Neural progenitor cell (in vitro differentiated cells): ENCODE measurements at regions not wholly inside any gene's neighbourhood (a gene's known extent, or its start where the extent isn't known, plus 50 kb on each side); places are given as distances from the start of the nearest gene placed in this dataset.

Experiments
- DNase-seq: peaks from one replicate; pipeline ENCODE4 v3.0.0-alpha.2; 2016; ENCODE audit warnings: low spot score
- H2AFZ ChIP-seq: fragments of 200-600 bp; sonication (generic); replicated peaks from 2 replicates; pipeline ENCODE4 v1.6.1; 2016; ENCODE audit warnings: antibody characterized with exemption
- H3F3A ChIP-seq: fragments of 200-600 bp; sonication (generic); 2 replicates; pipeline ENCODE4 v1.6.1; 2016; ENCODE audit warnings: antibody characterized with exemption, low read depth
- H3K27ac ChIP-seq: fragments of 200-600 bp; sonication (generic); 2 replicates; pipeline ENCODE4 v1.5.1; 2016; ENCODE audit warnings: mild to moderate bottlenecking
- H3K27me3 ChIP-seq: fragments of 200-600 bp; sonication (generic); 2 replicates; pipeline ENCODE4 v1.6.1; 2016; ENCODE audit warnings: mild to moderate bottlenecking, moderate library complexity
- H3K36me3 ChIP-seq: fragments of 200-600 bp; sonication (generic); 2 replicates; pipeline ENCODE4 v1.5.1; 2016
- H3K4me1 ChIP-seq: fragments of 200-600 bp; sonication (generic); 2 replicates; pipeline ENCODE4 v1.6.1; 2016; ENCODE audit warnings: mixed run types
- H3K4me2 ChIP-seq: fragments of 200-600 bp; sonication (generic); 2 replicates; pipeline ENCODE4 v1.6.1; 2016
- H3K4me3 ChIP-seq: fragments of 200-600 bp; sonication (generic); 2 replicates; pipeline ENCODE4 v1.5.1; 2016
- H3K79me2 ChIP-seq: fragments of 200-600 bp; sonication (generic); 2 replicates; pipeline ENCODE4 v1.6.1; 2016; ENCODE audit warnings: low read depth
- H3K9ac ChIP-seq: fragments of 200-600 bp; sonication (generic); 2 replicates; pipeline ENCODE4 v1.6.1; 2016
- H3K9me3 ChIP-seq: fragments of 200-600 bp; sonication (generic); 2 replicates; pipeline ENCODE4 v1.5.1; 2016; ENCODE audit warnings: low read depth
- H4K20me1 ChIP-seq: fragments of 200-600 bp; sonication (generic); 2 replicates; pipeline ENCODE4 v1.6.1; 2016; ENCODE audit warnings: low read depth
- H3K27ac Mint-ChIP-seq: 3 replicates; pipeline ENCODE4 v1.8.0; 2021; ENCODE audit warnings: mixed read lengths
- H3K27me3 Mint-ChIP-seq: 2 replicates; pipeline ENCODE4 v1.8.0; 2022; ENCODE audit warnings: low read depth, mild to moderate bottlenecking, inconsistent platforms, moderate library complexity, mixed read lengths; ENCODE audit not compliant: insufficient read depth
- H3K36me3 Mint-ChIP-seq: 3 replicates; pipeline ENCODE4 v1.8.0; 2021; ENCODE audit warnings: mixed read lengths
- H3K4me1 Mint-ChIP-seq: 3 replicates; pipeline ENCODE4 v1.8.0; 2021; ENCODE audit warnings: mixed read lengths
- H3K4me3 Mint-ChIP-seq: 3 replicates; pipeline ENCODE4 v1.8.0; 2021; ENCODE audit warnings: mild to moderate bottlenecking, moderate library complexity, mixed read lengths
- H3K9me3 Mint-ChIP-seq: 3 replicates; pipeline ENCODE4 v1.8.0; 2020; ENCODE audit warnings: mixed read lengths
- CTCF ChIP-seq: fragments of 200-600 bp; sonication (generic); IDR thresholded peaks from 2 replicates; pipeline ENCODE4 v1.5.1; 2017; ENCODE audit warnings: antibody characterized with exemption, mild to moderate bottlenecking
- EZH2 ChIP-seq: fragments of 200-600 bp; sonication (generic); IDR thresholded peaks from 2 replicates; pipeline ENCODE4 v1.6.1; 2017; ENCODE audit warnings: antibody characterized with exemption, mild to moderate bottlenecking, moderate library complexity
- EZH2phosphoT487 ChIP-seq: fragments of 200-600 bp; sonication (generic); IDR thresholded peaks from 2 replicates; pipeline ENCODE4 v1.6.1; 2017; ENCODE audit warnings: antibody characterized with exemption

- H3K4me3 Mint-ChIP-seq: no peak overlapping the region
- H3K27me3 Mint-ChIP-seq: no peaks in the 10 kb centered on the region
- Histone ChIP-seq H3K27me3 (no peaks in the 10 kb centered on the region), H4K20me1 (no peaks in the 10 kb centered on the region), H3K9me3 (no peaks in the 10 kb centered on the region), H2AFZ (peak overlapping the region; percentile 72), H3K4me2 (peak overlapping the region; percentile 46), H3F3A (no peaks in the 10 kb centered on the region), H3K4me1 (peaks cover 11% of the 10 kb centered on the region), H3K27ac (no peak overlapping the region), H3K9ac (no peak overlapping the region), H3K36me3 (no peaks in the 10 kb centered on the region), H3K79me2 (no peaks in the 10 kb centered on the region), H3K4me3 (no peak overlapping the region)
- peaks cover 23% of the 10 kb centered on the region for H3K9me3 Mint-ChIP-seq
- peak; percentile 36 for DNase-seq
- TF ChIP-seq EZH2: no peak
- TF ChIP-seq CTCF: no peak
- no peak for TF ChIP-seq EZH2phosphoT487
- H3K4me1 Mint-ChIP-seq: peaks cover 19% of the 10 kb centered on the region
- H3K36me3 Mint-ChIP-seq: peaks cover 19% of the 10 kb centered on the region
- H3K27ac Mint-ChIP-seq: peak overlapping the region; percentile 82
Measured at GRCh38 chr13:74056801-74057542, 77.2 kb downstream of the KLF12 start.

- Mint-ChIP-seq H3K27me3 (no peaks in the 10 kb centered on the region), H3K4me3 (no peak overlapping the region), H3K36me3 (peaks cover 13% of the 10 kb centered on the region), H3K27ac (no peak overlapping the region), H3K9me3 (peaks cover 6% of the 10 kb centered on the region), H3K4me1 (peaks cover 33% of the 10 kb centered on the region)
- H3K79me2 ChIP-seq: peaks cover 10% of the 10 kb centered on the region
- no peaks in the 10 kb centered on the region for H3K36me3 ChIP-seq
- no peaks in the 10 kb centered on the region for H3F3A ChIP-seq
- H3K27ac ChIP-seq: no peak overlapping the region
- no peak overlapping the region for H3K9ac ChIP-seq
- H3K4me3 ChIP-seq: no peak overlapping the region
- H3K27me3 ChIP-seq: no peaks in the 10 kb centered on the region
- H2AFZ ChIP-seq: no peak overlapping the region
- DNase-seq: no peak
- no peak overlapping the region for H3K4me2 ChIP-seq
- H3K9me3 ChIP-seq: no peaks in the 10 kb centered on the region
- H3K4me1 ChIP-seq: peaks cover 30% of the 10 kb centered on the region
- TF ChIP-seq EZH2: no peak
- no peak for TF ChIP-seq CTCF
- no peaks in the 10 kb centered on the region for H4K20me1 ChIP-seq
Measured at GRCh38 chr13:74052402-74052928, 81.7 kb downstream of the KLF12 start.

- Mint-ChIP-seq H3K27me3 (no peaks in the 10 kb centered on the region), H3K4me3 (no peak overlapping the region), H3K4me1 (peaks cover 20% of the 10 kb centered on the region), H3K36me3 (peaks cover 26% of the 10 kb centered on the region), H3K27ac (no peak overlapping the region), H3K9me3 (peaks cover 11% of the 10 kb centered on the region)
- Histone ChIP-seq H3K27me3 (no peaks in the 10 kb centered on the region), H2AFZ (no peak overlapping the region), H3K4me2 (no peak overlapping the region), H3K27ac (no peak overlapping the region), H3K4me1 (peaks cover 21% of the 10 kb centered on the region), H3K9ac (no peak overlapping the region), H3K4me3 (no peak overlapping the region), H4K20me1 (no peaks in the 10 kb centered on the region), H3K79me2 (peaks cover 10% of the 10 kb centered on the region), H3K36me3 (no peaks in the 10 kb centered on the region), H3K9me3 (no peaks in the 10 kb centered on the region), H3F3A (no peaks in the 10 kb centered on the region)
- TF ChIP-seq EZH2phosphoT487: no peak
- no peak for TF ChIP-seq CTCF
- TF ChIP-seq EZH2: no peak
- no peak for DNase-seq
Measured at GRCh38 chr13:74048756-74049155, 85.4 kb downstream of the KLF12 start.
